Heart right ventricle (tissue), 16 donors: ENCODE measurements at regions not wholly inside any gene's neighbourhood (a gene's known extent, or its start where the extent isn't known, plus 50 kb on each side); places are given as distances from the start of the nearest gene placed in this dataset.

Experiments used
- ATAC-seq, 8 donors: fragments of 200-7000 bp; cut with Tn5 transposase; one replicate each; pipeline ENCODE4 v1.9.1; 2020; ENCODE audit warnings: mild to moderate bottlenecking in 8 of 8, moderate library complexity in 8 of 8, moderate number of reproducible peaks in 1 of 8
- DNase-seq, 2 donors: peaks; one replicate each; pipeline ENCODE4 v3.0.0-alpha.2; 2020
- H3K27ac ChIP-seq, 10 donors: fragments of 200-600 bp; sonication (generic) in 2 of 10; one replicate each; pipeline versions ENCODE4 v1.5.0 to v1.8.0; 2020 to 2022; ENCODE audit warnings: mild to moderate bottlenecking in 3 of 10
- H3K27me3 ChIP-seq, 7 donors: fragments of 200-600 bp; one replicate each; pipeline ENCODE4 v1.8.0; 2021 to 2022; ENCODE audit warnings: mild to moderate bottlenecking in 2 of 7
- H3K36me3 ChIP-seq, 9 donors: fragments of 200-600 bp; sonication (generic) in 1 of 9; one replicate each; pipeline versions ENCODE4 v1.5.0 to v1.8.0; 2020 to 2022; ENCODE audit warnings: mild to moderate bottlenecking in 2 of 9
- H3K4me1 ChIP-seq, 9 donors: fragments of 200-600 bp; sonication (generic) in 1 of 9; one replicate each; pipeline versions ENCODE4 v1.5.0 to v1.8.0; 2020 to 2022; ENCODE audit warnings: mild to moderate bottlenecking in 4 of 9
- H3K4me3 ChIP-seq, 10 donors: fragments of 200-600 bp; sonication (generic) in 2 of 10; one replicate each; pipeline versions ENCODE4 v1.5.0 to v1.8.0; 2020 to 2022; ENCODE audit warnings: mild to moderate bottlenecking in 7 of 10, moderate library complexity in 2 of 10
- H3K9me3 ChIP-seq, 11 donors: fragments of 200-600 bp in 10 of 11; sonication (generic) in 2 of 11; one replicate each; pipeline versions ENCODE4 v1.5.0 to v1.8.0; 2013 to 2022; ENCODE audit warnings: mild to moderate bottlenecking in 2 of 11, control low read depth in 1 of 11, moderate library complexity in 1 of 11
- CTCF ChIP-seq, 9 donors: fragments of 200-600 bp; sonication (generic) in 2 of 9; IDR thresholded peaks; one replicate each; pipeline versions ENCODE4 v1.5.0 to v1.8.0; 2021 to 2022; ENCODE audit warnings: antibody characterized with exemption in 9 of 9, mild to moderate bottlenecking in 5 of 9, moderate library complexity in 1 of 9
- WGBS, 2 donors: extraction: QIAGEN DNeasy Blood & Tissue Kit; methylation state at CpG; one replicate each; pipeline ENCODE4 v1.1.7; 2013; ENCODE audit warnings: inconsistent platforms in 1 of 2; 5-methylcytosine and 5-hydroxymethylcytosine counted together
- intact Hi-C, 10 donors: fragments of 100-400 bp; cut with DNase I; formaldehyde crosslinking; loops; one replicate each; pipeline versions ENCODE4 v1.11.1 to v1.14.2; 2022
- donor health status: Arrhythmogenic right ventricular cardiomyopathy.
- donor health status: ischemic (EF 13 %, LVEDD 7.1; RV severe dilation, severe dysfunction).
- donor health status: healthy with polysubstance abuse.
- donor health status: DM: no; HTN: yes; CAD: no.
- donor health status: DM: no; HTN: no; CAD: no.
- donor health status: ischemic (EF 25% LVEDD 6.9; RV normal size, moderate dysfunction).
- donor health status: ischemic (EF 25% LVEDD 5.7; RV mildly dilated, moderate dysfunction).
- donor health status: healthy.
- donor health status: DM: yes; HTN: yes; CAD: no.
- donor health status: Ischemic cardiomyopathy.
- donor health status: ischemic (EF 35%, LVEDD 5.7; RV mildly dilated, moderate dysfunction).
- donor health status: nonischemic (EF 11% LVEDD 7.7; RV severe dilation, severe dysfunction).
- donor health status: DM: yes; HTN: yes; CAD: no.
- donor health status: PGD.
- donor health status: ischemic (EF 29% LVEDD 5.4; RV normal size, mild dysfunction).
- donor health status: nonischemic (EF 23%, LVEDD 6.1; RV moderate dilation, normal function).

- 79 to 81% methylated on average over 4 of the region's 4 CpGs for WGBS, 2 donors
- no peak overlapping the region for H3K4me3 ChIP-seq
- peaks cover 0 to 19% (median 8%) of the 10 kb centered on the region in 9 donors for H3K4me1 ChIP-seq
- H3K27ac ChIP-seq = no peak overlapping the region
- DNase-seq (no peak), ATAC-seq (no peak)
- no peaks in the 10 kb centered on the region for H3K27me3 ChIP-seq
- H3K9me3 ChIP-seq = no peaks in the 10 kb centered on the region
- no peak for TF ChIP-seq CTCF (IDR thresholded peaks at IDR 0.05)
- intact Hi-C loops = loop anchor here in 1 of 10 donors (10.0 kb wide), 1 partner anchor 78 kb away; no protein-coding TSS in a partner anchor
- no peaks in the 10 kb centered on the region for H3K36me3 ChIP-seq
Observed at GRCh38 chr4:55216863-55217635, 91.7 kb upstream of the KDR start.

- Histone ChIP-seq H3K36me3 (no peaks in the 10 kb centered on the region), H3K9me3 (no peaks in the 10 kb centered on the region), H3K4me3 (no peak overlapping the region), H3K4me1 (peaks cover 0 to 16% (median 8%) of the 10 kb centered on the region in 9 donors), H3K27ac (no peak overlapping the region), H3K27me3 (no peaks in the 10 kb centered on the region)
- ATAC-seq (no peak), DNase-seq (no peak)
- no peak for TF ChIP-seq CTCF (IDR thresholded peaks at IDR 0.05)
- WGBS, 2 donors = 68 to 73% methylated on average over 5 of the region's 5 CpGs
- intact Hi-C loops = loop anchor here in 1 of 10 donors (10.0 kb wide), 1 partner anchor 77 kb away; no protein-coding TSS in a partner anchor
Observed at GRCh38 chr4:55218041-55218440, 92.6 kb upstream of the KDR start.

GRCh38 chr4:55237839-55238238, 108.2 kb upstream of the SRD5A3 start:
- DNase-seq (no peak), ATAC-seq (no peak)
- H3K36me3 ChIP-seq = no peaks in the 10 kb centered on the region
- no peak overlapping the region for H3K27ac ChIP-seq
- WGBS, 2 donors = 86 to 87% methylated on average over 2 of the region's 2 CpGs
- intact Hi-C loops = no loop called here
- peaks cover 0 to 3% (median 0%) of the 10 kb centered on the region in 9 donors for H3K4me1 ChIP-seq
- H3K9me3 ChIP-seq = peaks cover 0 to 34% (median 16%) of the 10 kb centered on the region in 11 donors
- H3K4me3 ChIP-seq = no peak overlapping the region
- TF ChIP-seq CTCF (IDR thresholded peaks at IDR 0.05) = no peak
- H3K27me3 ChIP-seq = no peaks in the 10 kb centered on the region

- no peak overlapping the region for H3K27ac ChIP-seq
- 86 to 89% methylated on average over 2 of the region's 2 CpGs for WGBS, 2 donors
- no peak for ATAC-seq
- H3K9me3 ChIP-seq = peaks cover 0 to 34% (median 16%) of the 10 kb centered on the region in 11 donors
- no peaks in the 10 kb centered on the region for H3K27me3 ChIP-seq
- H3K4me1 ChIP-seq = peaks cover 0 to 9% (median 0%) of the 10 kb centered on the region in 9 donors
- DNase-seq = no peak
- H3K36me3 ChIP-seq = no peaks in the 10 kb centered on the region
- H3K4me3 ChIP-seq = no peak overlapping the region
- no peak for TF ChIP-seq CTCF (IDR thresholded peaks at IDR 0.05)
- intact Hi-C loops = no loop called here
Observed at GRCh38 chr4:55238407-55238806, 107.6 kb upstream of the SRD5A3 start.
